HEK293T (cell line): ENCODE measurements at regions not wholly inside any gene's neighbourhood (a gene's known extent, or its start where the extent isn't known, plus 50 kb on each side); places are given as distances from the start of the nearest gene placed in this dataset.

ENCODE experiments used
- CTBP1 ChIP-seq: fragments of 450-650 bp; IDR thresholded peaks from 2 replicates; pipeline ENCODE4 v1.6.1; 2016; ENCODE audit warnings: borderline replicate concordance
- FOXK2 ChIP-seq: fragments of 450-650 bp; IDR thresholded peaks from 2 replicates; pipeline ENCODE4 v1.6.1; 2016; ENCODE audit warnings: mild to moderate bottlenecking
- HDGF ChIP-seq: fragments of 450-650 bp; IDR thresholded peaks from 2 replicates; pipeline ENCODE4 v1.6.1; 2017; ENCODE audit warnings: antibody characterized with exemption, borderline replicate concordance
- L3MBTL2 ChIP-seq: fragments of 450-650 bp; conservative IDR thresholded peaks from 2 replicates; pipeline ENCODE4 v1.6.1; 2016; ENCODE audit warnings: mild to moderate bottlenecking
- SP1 ChIP-seq: fragments of 450-650 bp; IDR thresholded peaks from 2 replicates; pipeline ENCODE4 v1.6.1; 2017
- ZNF384 ChIP-seq: fragments of 450-650 bp; IDR thresholded peaks from 2 replicates; pipeline ENCODE4 v1.6.1; 2016

DNA sequence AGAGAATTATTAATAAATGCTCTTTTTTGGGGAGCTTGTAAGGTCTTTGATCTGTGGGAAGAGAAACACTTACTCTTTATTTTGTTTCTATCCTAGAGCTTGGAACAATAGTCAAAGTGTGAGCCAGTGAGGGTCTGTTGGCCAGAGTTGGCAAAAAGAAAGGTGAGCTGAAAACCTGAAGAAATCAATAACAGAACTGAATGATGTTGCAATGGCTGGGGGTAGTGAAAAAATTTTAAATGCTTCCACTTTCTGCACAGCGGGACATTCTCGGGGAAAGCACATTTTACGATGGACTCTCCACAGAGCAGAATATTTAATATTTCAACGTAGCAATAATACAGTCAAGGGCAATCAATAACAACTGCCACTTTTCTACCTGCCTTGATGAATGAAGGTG is 78.9 kb downstream of the SKA1 start:
- TF ChIP-seq ZNF384 = no peak
- TF ChIP-seq SP1 = no peak
- no peak for TF ChIP-seq L3MBTL2
- TF ChIP-seq FOXK2 = no peak
- no peak for TF ChIP-seq HDGF
- TF ChIP-seq CTBP1 = no peak
